Stimulated activated naive CD4-positive, alpha-beta T cell (primary cell): ENCODE measurements at regions not wholly inside any gene's neighbourhood (a gene's known extent, or its start where the extent isn't known, plus 50 kb on each side); places are given as distances from the start of the nearest gene placed in this dataset.

ENCODE experiments used
- DNase-seq, 6 experiments: peaks; one replicate each; lab custom pipeline; 2025; lab: John Stamatoyannopoulos, UW

GRCh38 chr2:144242311-144242710, 277.6 kb downstream of the ZEB2 start:
- DNase-seq = no peak

DNA sequence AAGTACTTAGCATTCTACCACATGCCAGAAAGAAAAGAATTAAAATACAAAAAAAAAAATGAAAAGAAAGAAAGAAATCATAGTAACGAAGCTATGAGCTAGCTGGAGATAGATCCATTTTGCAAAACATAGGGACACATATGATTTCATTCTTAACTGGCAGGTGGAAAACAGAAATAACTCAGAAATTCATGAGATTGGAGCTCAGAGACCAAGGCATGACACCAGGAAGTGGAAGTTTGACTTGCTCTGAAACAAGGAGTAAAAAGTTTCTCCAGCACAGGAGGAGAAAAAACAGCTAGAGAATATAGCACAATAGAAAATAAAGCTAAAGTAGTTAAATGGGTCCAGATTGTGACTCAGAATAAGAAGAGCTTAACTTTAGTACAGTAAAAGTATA, 278.1 kb downstream of the ZEB2 start:
- no peak for DNase-seq

DNA sequence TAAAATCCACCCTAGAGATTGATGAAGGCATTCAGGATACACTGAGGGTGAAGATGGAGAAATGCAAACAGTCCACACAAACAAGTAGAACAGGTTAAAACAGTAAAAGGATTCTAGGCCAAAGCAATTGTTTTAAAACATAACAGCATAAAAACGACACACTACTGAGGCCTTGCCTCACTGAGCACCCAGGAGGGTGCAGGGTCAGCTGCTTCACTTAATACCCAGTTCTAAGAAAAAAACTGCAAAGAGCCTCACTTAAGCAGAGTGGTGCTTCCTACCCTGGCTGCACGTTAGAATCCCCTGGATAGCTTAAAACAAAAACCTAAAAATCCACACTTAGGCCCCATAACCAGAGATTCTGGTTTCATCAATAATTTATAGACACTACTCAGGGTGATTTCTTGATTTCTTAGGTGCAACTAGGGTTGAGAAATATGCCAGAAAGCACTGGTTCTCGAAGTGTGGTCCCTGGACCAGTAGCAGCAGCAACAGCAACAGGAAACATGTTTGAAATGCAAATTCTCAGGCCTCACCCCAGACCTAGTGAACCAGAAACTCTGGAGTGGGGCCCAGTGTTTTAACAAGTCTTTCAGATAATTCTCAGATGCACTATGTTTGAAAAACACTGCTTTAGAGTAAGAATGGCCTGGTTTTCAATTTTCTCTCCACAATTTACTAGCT, 279.1 kb downstream of the ZEB2 start:
- no peak for DNase-seq

- no peak for DNase-seq
Observed at GRCh38 chr2:144239726-144240125, 280.2 kb downstream of the ZEB2 start.

DNA sequence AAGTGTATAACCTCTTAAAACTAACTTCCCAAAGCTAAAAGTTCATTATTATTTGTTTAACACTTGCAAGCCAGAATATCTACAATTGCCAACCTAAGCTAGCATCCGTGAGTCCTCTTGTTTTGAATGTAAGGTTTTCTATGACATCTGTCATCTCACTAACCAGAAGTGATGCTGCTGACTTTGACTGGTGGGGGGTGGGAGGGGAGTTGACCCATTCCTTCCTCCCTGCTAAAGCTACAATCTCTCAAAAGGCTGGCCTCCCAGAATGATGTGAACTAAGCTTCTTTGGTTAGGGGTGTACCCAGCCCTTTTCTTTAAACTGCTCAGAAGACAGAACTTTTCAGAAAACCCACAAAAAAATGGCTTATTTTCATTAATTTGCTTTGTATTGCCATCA, 280.6 kb downstream of the ZEB2 start:
- no peak for DNase-seq

- no peak for DNase-seq
Observed at GRCh38 chr2:144237830-144238627, 281.9 kb downstream of the ZEB2 start.

DNA sequence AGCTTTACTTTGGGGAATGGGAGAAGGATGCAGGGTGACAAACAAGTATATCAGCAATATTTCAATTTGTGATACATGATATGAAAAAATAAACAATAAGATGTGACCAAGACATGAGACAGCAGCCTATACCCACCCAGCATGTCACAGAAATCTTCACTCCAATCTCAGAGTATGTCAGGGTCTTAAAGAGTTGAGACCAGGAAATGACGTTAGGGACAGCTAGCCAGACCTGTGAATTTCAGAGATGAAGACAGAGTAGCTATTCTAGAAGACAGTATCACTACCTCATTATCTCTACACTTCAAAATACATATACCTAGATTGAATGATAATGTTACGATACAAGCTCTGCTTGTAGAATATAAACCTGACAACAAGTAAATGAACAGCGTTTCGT, 282.8 kb downstream of the ZEB2 start:
- DNase-seq = no peak

GRCh38 chr2:144235050-144235449, 284.9 kb downstream of the ZEB2 start:
- DNase-seq = no peak

- DNase-seq = no peak
Observed at GRCh38 chr2:144234542-144234871, 285.4 kb downstream of the ZEB2 start.

DNA sequence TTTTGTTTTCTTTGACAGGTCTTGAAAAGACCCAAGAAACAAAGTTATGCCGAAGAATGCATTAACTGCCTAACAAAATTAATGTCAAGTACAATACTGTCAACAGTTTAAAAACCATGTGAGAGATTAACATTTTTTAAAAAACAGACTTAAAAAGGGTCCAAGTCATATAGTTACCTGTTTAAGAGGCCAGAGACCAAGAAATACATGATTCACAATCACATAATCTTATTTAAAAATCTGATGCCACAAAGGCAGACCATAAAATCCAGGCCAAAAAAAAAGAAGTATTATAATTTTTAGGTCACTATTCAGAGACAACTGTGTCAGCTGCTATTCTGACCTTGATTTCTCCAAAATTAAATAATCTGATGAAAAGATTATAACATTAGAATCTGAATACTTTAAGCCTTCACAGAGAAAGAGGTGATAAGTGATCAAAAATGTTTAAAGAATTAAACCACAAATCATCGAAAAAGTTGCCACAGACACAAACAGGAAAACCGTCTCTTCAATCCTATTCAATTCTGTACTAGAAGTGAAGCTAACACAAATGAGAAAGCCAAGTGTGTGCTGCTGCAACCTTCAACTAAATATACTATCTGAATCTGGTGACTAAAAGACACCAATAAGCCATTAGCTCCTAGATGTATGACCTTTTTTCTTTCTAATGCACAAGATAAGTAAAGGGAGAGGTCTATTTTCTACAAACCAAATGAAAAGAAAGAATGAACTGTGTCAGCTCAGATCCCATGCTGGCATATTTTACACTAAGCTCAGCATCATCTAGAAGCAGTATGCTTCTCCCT, 286.0 kb downstream of the ZEB2 start:
- DNase-seq = no peak

- no peak for DNase-seq
Observed at GRCh38 chr2:144233317-144233716, 286.6 kb downstream of the ZEB2 start.

- no peak for DNase-seq
Observed at GRCh38 chr2:144230448-144231085, 289.4 kb downstream of the ZEB2 start.

DNA sequence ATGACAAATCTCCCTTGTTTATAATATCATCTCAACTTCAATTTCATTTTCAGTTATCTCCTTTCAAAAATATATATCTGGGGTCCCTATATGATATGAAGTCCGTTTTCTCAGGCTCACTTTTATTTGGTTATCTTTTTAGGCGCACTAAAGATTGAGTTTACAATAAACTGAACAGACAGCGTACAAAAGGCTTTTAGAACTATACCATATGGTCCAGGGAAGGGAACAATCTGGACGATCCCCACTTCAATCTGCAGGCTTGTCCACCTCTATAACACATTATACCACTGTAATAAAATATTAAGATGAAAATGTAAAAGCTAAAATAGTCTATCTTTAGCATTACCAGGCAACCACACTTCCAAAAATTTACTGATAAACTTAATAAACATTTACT, 289.9 kb downstream of the ZEB2 start:
- no peak for DNase-seq

- DNase-seq = no peak
Observed at GRCh38 chr2:144229296-144229695, 290.6 kb downstream of the ZEB2 start.

- no peak for DNase-seq
Observed at GRCh38 chr2:144227427-144228105, 292.4 kb downstream of the ZEB2 start.

GRCh38 chr2:144225076-144225475, 294.8 kb downstream of the ZEB2 start:
- no peak for DNase-seq

DNA sequence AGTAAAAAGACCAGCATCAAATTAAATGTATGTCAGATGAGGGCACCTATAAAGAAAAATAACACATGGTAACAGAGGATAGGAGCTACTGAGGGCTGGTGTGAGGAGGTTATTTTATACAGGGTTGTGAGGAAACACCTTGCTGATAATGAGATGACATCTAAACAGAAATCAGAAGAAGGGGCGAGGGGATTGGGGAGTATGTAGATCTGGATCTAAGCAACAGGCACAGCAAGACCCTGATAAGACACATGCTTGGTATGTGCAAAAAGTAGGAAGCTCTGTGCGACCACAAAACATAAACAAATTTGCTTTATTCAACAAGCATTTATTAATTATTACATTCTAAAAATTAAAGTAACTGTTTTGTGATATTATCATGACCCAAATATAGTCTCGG, 295.4 kb downstream of the ZEB2 start:
- no peak for DNase-seq

DNA sequence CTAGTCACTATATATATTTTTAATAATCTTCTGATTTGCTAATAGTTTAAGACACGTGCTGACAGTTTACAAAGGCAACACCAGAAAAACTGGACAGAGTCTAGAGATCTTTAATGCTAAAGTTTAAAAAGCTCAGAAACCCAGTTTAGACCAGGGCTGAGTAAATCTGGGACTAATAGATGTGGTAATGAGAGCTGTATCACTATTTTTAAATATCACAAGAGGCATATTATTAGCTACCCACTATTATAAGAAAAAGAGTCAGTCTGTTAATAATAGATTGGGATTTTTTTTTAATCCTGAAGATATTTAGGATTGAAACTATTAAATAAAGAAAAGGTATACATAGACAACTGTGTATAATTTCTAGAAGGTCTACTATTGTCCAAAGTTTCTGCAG, 299.9 kb downstream of the ZEB2 start:
- DNase-seq = no peak

DNA sequence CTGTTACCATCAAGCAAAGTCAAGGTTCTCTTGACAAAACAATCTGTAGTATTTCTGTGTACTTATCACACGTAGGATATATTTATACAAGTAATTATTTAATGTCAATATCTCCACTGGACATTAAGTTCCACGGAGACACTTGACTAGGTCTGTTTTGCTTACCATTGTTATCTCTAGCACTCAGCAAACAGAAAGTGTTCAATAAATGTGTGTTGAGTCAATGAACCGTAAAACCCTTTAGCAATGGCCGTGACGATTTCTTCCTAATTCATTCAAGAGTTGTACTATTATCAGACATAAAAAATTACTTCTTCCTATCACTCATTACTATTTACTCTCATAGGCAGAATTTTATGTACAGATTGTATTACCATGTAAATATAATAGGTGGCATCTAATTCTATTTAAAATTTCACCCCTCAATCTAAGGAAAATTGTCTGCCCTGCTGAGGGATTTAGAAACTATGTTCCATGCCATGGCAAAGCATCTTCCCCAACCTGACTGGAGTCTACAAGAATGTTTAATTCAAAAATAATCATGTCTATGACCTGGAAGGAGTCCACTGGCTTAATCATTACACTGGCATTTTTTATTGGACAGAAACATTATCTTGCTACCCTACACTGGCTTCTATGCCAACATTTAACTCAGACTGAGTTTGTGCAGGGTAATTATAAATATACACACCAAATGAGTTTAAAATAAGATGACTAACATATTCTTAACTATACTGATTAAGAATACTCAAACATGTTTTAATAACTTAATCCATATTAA, 301.9 kb downstream of the ZEB2 start:
- no peak for DNase-seq

- no peak for DNase-seq
Observed at GRCh38 chr2:144215701-144216675, 303.9 kb downstream of the ZEB2 start.
